Activated CD4-positive, alpha-beta T cell treated with anti-CD3 and anti-CD28 coated beads, Interleukin-2, amount 50 U/mL, for 16 hours (primary cell): ENCODE measurements at regions not wholly inside any gene's neighbourhood (a gene's known extent, or its start where the extent isn't known, plus 50 kb on each side); places are given as distances from the start of the nearest gene placed in this dataset.
"Not testable (repeated sequence)": the region's sequence is repeated elsewhere in the genome, so short reads cannot be mapped to it uniquely, and the experiment has no call there.

Source experiments
- DNase-seq: peaks from one replicate; pipeline ENCODE4 v3.0.0-alpha.2; 2020

- no peak for DNase-seq
These were observed 115.0 kb downstream of the CEP44 start for GRCh38 chr4:174398728-174399127.

DNA sequence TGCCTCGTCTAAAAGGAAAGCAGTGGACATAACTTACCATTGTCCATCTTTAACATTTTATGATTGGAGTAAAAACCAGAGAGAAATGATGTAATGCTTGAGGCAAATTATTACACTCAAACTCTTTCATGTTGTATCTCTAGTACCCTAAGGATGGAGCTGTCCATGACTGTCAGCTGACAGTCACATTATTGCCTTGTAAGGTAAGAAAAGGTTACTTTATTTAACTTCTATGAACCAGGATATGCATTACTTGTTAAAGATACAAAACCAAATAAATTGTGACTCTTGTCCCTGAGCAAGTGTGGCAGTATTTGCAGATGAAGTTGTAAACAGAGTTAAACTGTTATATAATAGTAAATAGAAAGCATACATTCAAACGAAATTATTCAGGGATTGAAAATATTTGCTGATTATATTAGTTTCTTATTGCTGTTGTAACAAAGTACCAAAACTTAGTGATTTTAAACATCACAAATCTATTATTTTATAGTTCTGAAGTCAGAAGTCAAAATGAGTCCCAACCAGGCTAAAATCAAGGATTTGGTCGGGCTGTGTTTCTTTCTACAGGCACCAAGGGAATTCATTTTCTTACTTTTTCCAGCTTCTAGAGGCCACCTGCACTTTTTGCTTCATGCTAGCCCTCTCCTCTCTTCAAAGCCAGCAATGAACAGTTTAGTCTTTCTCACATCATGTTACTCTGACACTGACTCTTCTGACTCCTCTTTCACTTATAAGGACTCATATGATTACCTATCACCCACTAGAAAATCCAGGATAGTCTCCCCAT is 113.8 kb downstream of the CEP44 start:
- no peak for DNase-seq

DNA sequence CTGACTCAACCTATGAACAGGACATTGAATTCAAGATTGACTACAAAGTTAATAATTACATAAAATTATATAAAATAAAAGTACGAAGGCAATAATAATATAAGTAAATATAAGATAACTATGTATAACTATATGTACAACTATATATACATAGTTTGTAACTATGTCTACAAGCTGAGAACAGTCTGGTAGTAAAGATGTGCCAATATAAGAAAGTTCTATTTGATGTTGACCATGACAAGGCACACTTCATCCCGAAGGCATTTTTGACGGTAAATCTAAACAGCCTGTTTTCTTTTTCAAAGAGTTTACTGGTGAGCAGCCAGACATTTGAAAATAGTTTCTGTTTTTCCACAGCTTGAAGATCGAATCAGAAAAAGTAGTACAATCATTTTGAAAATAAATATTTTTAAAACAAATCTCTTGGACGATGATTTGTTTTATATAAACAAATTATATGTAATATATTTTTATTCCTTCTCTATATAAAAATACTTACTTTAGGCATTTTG is 112.9 kb downstream of the CEP44 start:
- DNase-seq = no peak

- peak; percentile 2 for DNase-seq
These were observed 111.2 kb downstream of the CEP44 start for GRCh38 chr4:174394915-174395314.

- DNase-seq = no peak
These were observed 105.7 kb downstream of the CEP44 start for GRCh38 chr4:174389439-174389838.

DNA sequence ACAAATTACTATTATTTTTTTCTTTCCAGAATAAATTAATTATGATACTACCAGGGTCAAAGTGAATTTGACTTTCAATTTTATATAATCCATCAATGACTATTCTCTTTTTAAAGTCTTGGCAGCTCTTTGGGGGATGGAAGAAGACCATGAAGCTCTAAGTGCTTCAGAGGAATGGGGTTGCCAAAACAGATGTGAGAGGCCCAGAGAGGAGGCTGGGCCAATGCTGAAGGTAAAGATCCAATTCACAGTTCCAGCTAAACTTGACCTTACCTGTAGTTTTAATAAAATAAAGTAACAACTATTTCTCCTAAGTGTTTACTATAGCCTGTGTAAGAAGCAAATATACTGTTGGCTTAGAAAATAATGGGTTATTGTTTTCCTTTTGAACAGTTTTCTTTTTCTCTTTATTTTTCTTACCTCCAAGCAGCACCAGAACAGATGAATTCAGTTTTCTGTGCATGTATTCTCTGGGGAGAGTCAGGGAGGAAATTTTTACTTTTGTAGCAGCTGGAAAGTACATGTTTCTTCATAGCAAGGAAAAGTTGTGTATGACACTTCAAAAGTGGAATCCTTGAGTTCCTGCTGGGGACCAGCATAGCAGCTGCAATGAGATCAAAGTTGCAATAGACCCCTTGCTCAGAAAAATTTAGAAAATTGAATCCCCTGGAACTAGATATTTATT is 104.9 kb downstream of the CEP44 start:
- no peak for DNase-seq

GRCh38 chr4:174387721-174388120 is 104.0 kb downstream of the CEP44 start:
- DNase-seq = no peak

DNA sequence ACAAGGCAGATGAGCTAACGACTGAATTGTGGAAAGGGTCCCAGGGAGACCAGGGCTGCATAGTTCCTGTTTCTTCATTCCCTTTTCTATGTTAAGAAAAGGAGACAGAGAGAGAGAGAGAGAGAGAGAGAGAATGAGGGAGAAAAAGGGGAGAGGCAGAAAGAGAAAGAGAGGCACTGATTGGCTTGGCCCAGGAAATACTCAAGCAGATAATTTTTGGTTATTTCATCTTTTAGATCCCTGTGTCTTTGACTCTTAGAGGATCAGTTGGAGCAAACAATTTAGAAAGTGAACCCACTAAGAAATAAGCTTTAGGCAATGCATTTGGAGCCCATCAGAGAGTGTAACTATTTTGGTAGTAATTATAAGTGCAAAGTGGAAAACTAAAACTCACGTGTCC is 103.4 kb downstream of the CEP44 start:
- no peak for DNase-seq

DNA sequence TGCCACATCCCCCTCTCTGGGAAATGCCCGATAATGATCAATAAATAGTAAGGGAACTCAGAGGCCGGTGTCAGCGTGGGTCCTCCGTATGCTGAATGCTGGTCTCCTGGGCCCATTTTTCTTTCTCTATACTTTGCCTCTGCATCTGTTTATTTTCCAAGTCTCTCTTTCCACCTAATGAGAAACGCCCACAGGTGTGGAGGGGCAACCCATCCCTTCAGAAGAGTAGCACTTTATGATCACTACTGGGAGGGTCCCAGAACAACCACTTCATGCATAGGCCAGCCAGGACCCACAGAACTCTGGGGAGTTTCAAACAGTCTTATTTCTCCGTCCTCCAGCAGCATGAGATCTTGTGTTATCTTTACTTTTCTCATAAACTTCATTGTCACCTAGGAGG is 100.1 kb downstream of the CEP44 start:
- no peak for DNase-seq

DNA sequence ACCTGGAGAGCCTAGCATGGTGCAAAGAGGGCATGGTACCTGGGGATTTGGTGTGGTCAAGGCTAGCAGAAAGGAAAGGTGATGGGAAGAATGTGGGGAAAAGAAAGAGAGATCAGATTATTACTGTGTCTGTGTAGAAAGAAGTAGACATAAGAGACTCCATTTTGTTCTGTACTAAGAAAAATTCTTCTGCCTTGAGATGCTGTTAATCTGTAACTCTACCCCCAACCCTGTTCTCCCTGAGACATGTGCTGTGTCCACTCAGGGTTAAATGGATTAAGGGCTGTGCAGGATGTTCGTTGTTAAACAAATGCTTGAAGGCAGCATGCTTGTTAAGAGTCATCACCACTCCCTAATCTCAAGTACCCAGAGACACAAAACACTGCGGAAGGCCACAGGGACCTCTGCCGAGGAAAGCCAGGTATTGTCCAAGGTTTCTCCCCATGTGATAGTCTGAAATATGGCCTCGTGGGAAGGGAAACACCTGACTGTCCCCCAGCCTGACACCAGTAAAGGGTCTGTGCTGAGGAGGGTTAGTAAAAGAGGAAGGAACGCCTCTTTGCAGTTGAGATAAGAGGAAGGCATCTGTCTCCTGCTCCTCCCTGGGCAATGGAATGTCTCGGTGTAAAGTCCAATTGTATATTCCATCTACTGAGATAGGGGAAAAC is 99.4 kb downstream of the CEP44 start:
- not testable (repeated sequence) for DNase-seq
